HG03139 (cell line): ENCODE measurements at regions not wholly inside any gene's neighbourhood (a gene's known extent, or its start where the extent isn't known, plus 50 kb on each side); places are given as distances from the start of the nearest gene placed in this dataset.

Experiments
- ATAC-seq: cut with Tn5 transposase; IDR thresholded peaks from one replicate; pipeline ENCODE4 v1.9.1; 2021; ENCODE audit not compliant: unreplicated experiment

DNA sequence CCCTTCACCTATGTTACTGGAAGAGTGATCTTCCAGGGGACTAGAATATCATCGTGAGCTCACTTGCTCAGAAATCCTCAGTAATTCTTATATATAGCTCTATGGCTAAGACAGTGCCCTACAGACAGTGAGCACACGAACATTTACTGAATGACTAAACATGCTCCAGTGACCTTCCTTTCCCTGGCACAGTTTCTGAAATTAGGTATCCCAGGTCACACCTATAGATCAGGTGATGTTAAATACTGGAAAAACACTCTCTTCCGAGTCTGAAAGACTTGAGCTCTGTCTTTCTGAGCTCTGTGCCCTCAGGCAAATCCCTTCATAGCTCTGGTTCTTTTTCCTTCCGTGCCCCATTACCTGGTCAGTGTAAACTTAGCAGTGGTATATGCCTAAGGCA, 239.4 kb upstream of the LRIG1 start:
- no peak for ATAC-seq

DNA sequence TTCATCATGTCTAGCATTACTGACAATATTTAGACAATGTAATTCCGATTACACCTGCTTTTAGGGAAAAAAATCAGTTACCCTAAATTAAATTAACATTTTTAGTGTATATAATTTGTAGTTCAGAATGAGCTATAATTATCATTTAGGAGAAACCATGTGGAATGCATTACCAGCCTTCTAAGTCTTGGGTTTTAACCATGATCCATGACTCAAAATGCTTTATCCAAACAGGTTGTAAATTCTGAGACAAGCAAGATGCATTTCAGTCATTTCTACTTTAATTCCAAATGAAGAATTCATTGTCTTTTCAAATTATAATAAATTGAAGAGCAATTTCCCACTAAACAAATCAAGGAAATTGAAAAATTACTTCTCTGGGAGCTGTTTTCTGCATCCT, 243.7 kb upstream of the LRIG1 start:
- ATAC-seq, result no peak

DNA sequence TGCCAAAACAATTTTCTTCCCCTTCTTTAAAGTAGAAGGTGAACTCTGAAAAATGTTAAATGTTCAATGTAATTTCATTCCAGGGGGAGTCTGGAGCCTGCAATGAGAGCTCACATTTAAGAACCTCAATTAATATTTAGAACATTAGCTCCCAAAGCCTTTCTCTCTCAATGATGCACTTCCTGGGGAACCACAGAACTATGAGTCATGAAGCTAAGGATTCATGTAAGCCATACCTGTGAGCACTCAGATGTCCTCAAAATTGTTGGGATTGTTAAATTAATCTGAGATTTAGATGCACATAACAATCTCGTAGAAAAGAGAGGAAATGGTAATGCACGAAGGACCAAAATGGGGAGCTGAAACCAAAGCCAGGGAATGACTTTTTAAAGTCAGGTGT, 244.2 kb upstream of the LRIG1 start:
- ATAC-seq, result no peak

DNA sequence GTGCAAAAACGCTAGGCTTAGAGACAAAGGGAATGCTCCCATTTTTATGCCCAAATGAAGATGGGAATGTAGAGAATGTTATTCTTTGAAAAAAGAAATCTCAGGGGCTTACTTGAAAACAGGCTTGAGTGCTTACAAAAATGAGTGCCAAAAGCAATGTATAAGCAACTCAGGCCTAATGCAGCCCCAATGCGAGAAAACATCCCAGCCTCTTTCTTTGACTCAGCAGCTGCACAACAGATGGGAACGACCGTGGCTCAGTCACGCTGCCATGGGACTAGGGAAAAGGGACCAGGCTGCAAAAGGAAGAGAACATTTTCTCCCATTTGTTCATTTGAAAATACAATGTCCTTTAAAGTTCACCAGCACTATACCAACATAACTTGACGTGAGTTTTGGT, 246.4 kb upstream of the LRIG1 start:
- ATAC-seq, result no peak

DNA sequence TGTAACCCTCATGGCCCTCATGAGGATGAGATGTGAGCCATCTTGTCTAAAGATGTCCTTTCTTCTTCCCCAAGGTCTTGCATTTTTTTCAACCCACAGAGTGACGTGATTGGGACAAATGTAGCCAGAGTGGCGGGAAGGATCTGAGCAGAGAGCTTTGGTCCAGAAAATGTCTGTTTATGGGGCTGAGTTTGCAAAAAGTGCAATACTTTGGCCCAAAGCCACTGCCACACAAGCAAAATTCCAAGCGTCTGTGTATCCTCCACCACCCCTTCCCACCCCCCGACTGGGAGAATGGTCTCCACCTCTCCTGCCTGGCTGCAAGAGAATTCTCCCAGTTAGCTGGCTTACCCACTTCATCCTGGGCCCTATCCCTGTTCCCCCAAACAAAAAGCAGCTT, 246.9 kb upstream of the LRIG1 start:
- ATAC-seq, result no peak

DNA sequence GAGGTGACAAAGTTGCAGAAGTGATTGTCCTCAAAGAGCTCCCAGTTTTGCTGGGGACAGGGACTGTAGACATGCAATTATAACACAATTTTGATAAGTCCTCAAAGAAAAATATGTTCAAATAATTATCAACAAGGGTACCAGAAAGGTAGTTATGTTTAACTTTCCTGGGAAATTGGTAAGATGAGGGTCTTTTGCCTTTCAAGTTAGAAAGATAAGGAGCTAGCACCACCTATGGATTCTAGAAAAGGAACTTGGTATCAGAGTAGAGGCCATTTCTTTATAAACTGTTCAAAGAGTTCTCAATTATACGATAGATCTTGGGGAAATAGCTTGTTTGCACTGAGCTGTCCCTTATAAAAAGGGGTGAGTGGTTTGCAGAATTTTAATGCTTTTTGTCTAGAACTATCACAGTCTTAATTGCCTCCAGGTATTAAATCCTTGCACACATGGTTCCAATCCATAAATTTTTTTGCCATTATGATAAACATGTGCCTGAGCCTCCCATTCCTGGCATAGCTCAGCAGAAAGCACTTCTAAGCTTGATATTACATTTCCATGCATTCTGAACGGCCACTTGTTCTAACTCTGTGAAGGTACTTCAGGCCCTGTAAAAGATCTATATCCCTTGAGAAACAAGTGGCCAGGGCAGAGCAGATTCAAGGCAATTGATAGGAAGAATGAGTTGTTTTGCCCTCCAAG, 247.5 kb upstream of the LRIG1 start:
- no peak for ATAC-seq

DNA sequence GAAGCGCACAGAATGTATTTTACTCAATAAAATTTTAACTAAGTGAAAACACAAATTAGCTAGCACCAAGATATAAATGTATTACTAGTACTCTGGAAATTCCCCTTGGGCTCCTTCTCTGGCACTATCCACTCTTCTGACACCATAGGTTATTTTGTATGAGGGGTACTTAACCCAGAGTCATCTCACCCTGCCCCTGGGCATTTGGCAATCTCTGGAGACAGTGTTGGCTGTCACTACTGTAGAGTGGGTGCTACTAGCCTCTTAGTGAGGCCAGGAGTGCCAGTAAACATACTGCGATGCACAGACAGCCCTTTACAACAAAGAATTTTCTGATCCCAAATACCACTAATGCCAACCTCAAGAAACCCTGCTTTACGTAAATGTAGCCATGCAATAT, 246.3 kb upstream of the KBTBD8 start:
- ATAC-seq, result no peak

DNA sequence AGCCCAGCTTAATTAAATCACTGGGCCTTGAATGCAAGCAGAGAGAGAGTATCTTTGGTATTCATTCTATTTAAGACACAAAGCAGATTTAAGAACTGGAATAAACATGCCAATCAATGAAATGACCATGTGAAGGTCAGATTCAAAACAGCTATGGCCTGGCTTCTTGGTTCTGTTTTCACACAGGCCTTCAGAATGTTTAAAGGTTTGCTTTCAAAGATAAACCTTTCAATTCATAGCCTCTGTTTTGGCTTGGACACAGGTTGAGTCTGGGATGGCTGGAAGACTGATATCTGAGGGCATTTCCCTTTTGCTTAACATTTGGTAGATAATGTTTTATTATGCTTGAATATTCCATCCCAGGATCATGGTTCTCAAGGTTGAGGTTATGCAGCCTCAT, 244.4 kb upstream of the KBTBD8 start:
- no peak for ATAC-seq

DNA sequence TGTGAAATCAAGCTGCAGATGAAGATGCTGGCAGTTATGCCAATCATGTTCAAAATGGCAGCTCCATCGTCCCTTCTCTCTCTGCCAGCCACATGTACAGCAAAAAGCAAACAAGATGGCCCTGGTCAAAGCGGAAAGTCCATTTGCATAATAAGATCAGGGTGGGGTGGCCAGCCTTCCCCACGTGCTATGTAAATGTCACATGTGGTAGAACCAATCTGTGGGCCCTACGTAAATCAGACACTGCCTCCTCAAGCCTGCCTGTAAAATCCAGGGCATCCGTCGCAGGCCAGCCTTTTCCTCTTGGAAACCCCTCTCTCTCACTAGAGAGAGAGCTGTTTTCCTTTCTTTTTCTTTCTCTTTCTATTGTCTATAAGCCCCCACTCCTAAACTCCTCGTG, 243.5 kb upstream of the KBTBD8 start:
- no peak for ATAC-seq

DNA sequence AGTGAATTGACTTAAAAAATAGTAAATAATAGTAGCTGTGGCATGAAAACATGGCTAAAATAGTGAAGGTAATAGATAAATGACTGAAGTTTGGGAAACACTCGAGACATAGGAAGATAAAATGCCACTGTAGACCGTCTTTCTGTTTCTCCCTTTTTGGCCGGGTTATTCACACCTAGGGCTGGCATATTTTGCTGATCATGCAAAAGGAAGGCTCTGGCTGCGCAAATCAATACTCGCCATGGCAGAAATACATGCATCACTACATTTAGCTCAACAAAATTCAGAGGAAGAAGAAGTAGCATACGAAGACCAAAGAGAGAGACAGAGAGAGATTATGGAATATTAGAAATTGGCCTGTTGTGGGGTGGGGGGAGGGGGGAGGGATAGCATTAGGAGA, 242.2 kb upstream of the KBTBD8 start:
- ATAC-seq, result no peak

DNA sequence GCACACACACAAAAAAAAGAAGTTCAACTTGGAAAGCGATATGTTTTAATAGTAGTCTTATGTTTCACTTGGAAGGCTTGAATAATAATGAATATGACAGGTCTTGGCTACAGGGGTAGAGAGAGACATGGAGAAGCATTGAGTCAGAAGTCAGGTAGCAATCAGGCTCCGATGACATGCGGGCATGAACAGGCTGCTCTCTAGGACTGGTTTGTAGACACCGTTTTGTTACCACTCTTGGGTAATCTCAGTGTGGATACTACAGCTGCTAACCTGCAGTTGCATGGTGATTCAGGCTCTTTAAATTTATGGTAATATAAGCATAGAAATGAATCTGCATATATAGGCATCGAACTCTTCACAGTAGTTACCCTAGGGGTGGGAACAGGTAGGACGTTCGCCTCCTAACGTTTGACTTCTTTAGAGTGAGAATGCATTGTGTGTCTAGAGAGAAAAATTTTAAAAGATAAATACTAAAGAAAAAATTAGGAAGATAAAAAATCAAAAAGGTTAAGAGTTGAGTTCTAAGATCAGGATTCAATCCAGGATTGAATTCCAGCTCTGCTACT, 241.6 kb upstream of the KBTBD8 start:
- no peak for ATAC-seq

DNA sequence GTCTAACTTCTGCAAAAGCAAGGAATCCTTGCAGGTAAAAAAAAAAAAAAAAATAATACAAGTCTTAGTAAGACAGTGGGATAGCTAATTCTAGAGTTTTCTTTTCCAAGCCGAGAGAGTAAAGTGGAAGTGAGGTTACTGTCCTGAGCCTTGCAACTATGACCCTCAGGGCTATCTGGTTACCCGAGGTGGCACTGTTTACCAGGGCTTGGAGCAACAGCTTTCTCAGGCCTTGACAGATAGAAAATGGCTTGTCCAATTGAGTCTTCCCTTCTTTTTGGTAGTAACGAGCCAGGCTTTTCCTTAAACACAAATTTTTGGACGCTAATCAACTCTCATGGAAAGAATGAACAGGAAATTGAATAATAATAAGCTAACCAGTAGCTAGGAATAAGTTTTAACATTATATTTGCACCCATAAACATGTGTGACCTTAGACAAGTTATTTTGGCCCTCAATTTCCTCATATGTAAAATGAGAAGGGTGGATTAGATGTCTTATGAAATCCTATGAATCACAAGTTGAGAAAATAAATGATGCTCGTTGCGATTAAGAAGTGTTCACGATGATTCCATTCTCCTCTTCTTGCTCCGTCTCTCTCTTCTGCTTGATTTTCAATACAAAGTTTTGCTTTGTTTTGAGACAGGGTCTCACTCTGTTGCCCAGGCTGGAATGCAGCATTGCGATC, 236.9 kb upstream of the KBTBD8 start:
- ATAC-seq, result no peak

DNA sequence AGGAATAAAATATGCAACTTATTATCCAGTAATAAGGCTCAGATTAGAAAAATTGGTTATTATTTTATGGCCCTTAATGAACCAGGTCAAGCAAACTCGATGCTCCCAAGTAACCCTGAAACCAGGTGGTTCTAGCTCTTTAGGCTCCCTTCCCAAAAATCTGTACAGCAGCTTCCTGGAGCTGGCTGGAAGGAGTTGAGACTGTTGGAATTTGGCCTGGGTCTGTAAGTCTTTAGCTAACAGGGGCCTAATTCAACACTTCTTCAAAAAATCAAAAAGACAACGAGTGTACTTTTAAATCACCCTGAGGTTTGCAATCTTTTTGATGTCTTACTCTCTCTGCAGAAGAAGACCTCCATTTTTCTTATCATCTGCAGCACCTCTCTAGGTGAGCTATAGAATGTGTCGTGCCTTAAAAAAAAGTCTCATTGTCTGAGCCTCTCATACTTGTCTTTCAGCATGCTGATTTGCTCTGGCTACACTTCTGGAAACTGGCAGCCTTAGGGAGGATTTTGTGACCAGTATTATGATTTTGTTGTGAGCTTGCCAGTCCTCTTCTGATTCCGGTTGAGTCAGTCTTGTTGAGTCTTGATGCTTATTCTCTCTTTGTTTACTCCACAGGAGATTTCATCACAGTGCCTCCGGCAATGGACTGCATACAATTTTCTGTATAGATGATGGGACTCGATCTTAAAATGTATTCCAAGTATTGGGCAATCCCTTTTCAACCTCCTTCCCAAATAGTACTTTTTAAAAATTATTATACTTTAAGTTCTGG, 235.0 kb upstream of the KBTBD8 start:
- no peak for ATAC-seq

DNA sequence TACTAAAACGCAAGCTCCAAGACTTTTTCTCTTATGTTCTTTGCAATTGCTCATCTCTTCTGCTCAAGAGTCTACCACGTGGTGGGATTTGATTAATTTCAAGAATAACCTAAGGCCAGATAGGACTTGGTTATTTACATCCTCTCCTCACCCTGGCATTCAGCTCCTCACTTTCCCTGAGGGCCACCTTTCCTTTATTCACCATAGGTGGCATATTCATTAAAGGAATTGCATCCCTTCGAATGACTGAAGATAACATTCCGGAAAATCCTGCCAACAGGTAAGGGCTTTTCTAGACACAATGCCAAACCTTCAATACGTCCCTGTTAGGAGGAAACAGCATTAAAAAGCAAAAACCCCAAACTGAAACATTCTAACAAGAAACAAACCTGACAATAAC, 220.0 kb upstream of the KBTBD8 start:
- ATAC-seq, result no peak

DNA sequence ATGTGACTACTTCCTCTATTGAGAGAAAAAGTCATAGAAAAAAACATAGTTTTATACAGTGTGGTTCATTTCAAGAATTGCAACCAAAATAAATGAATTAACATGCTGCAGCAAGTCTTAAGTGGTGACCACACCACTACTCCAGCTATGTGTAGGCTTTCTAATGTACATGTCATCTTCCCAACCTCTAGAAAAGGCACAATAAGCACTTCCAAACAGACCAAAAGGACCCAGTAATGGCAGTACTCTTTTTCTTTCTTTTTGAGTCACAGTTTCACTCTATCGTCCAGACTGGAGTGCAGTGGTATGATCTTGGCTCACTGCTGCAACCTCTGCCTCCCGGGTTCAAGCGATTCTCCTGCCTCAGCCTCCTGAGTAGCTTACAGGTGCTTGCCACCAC, 219.3 kb upstream of the KBTBD8 start:
- no peak for ATAC-seq

DNA sequence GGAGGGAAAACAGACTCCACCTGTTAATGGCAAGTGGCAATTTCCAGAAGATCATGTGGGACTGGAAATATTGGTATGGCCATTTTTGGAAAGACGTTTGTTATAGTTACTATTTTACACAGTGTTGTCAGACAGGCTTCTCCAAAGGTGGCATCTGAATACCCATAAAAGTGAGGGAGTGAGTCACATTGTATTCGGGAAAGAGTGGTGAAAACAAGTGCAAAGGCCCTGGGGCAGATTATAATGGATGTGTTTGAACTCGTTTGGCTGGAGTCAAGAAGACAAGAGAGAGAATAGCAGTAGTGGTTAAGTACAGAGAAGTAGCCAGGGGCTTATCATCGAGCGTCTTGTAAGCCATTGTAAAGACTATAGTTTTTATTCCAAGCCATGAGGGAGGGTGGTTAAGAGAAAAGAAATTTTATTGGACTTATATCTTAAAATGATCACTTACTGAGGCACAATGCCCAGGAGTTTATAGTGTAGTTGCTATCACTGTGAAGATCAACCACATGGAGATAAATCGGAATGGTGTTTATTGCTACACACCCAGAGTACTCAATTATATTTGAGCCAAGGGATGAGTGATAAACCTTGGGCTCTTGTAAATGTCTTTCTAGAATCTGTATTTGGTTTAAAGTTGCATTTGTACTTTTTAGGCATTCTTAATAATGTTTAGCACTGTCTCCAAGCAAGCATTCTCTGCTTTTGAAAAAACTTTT, 212.8 kb upstream of the KBTBD8 start:
- no peak for ATAC-seq

DNA sequence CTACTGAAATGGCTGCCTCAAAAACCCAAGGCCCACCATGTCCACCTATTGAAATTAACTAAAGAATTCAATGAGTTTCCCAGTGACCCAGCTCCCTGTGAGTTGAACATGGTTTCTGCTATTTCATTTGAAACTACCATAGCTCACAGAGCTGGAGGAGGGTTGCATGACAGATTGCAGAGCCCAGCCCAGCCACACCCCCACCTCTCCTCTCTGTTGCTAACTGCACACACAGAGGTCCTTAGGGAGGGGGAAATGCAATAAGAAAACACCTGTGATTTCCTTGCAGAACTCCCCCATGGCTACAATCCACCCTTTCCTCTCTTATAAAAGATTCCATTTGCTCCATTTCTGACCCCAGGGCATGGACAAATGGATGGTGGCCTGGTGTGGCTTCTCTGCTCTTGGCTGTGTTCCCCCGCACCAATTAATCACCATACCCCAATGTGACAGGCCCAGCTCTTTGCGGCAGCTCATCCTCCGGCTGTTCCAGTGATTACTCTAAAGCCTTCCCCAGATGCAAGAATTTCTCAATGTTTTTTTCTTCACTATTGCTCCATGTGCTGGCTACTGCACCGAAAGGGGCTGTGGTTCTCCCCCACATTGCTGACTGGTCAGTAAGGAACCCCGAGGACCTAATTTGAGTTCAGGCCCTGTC, 208.4 kb upstream of the KBTBD8 start:
- ATAC-seq, result no peak

DNA sequence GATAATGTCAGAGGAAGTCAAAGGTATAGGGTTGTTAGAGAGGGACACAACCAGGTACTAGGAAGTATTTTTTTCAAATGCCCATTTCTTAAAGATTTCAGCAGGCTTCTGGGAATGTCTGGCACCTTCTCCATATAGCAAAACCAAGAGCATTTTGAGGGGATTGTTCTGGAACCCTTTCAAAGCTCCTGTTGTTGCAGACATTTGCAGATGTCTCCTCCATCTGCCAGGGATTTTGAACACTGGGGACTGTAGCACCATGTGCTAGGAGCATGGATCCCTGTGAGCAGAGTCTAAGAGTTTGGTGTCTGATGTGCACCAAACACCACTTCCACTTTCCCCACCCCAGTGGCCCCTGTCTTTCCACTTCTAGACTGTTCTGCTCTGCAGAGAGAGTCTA, 206.0 kb upstream of the KBTBD8 start:
- no peak for ATAC-seq

DNA sequence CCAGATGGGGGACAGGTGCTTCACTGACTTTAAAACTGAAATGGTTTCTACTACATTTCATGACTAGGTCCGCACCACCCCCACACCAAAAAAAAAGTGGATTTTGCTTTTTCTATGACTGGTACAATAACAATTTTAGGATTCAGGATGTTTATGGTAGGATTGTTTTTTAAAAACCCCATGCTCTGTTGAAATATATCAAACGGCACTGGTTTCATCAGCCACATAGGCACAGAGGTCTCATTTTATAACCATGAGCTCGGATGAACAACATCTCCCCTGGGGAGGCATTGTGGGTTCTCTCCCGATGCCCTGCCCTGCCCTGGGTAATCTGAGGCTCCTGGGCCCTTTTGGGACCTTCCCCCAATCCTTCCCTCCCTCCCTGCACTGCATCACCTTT, 202.7 kb upstream of the KBTBD8 start:
- no peak for ATAC-seq

DNA sequence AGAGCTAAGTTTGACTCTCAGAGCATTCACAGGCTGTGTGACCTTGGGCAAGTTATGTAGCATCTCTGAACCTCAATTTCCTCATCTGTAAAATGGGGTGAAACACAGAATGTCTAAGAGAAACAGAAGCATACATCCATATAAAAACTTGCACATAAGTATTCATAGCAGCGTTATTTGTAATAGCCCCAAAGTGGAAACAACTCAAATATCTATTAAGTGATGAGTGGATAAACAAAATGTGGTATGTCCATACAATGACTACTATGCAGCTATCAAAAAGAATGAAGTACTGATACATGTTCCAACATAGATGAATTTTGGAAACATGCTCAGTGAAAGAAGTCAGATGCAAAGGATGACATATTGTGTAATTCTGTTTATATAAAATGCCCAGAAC, 201.8 kb upstream of the KBTBD8 start:
- ATAC-seq, result no peak
